Testis (tissue), 2 donors: ENCODE measurements at regions not wholly inside any gene's neighbourhood (a gene's known extent, or its start where the extent isn't known, plus 50 kb on each side); places are given as distances from the start of the nearest gene placed in this dataset.

Experiments
- DNase-seq: peaks from one replicate; pipeline ENCODE4 v3.0.0-alpha.2; 2019
- H3K27ac ChIP-seq, 2 donors: fragments of 200-600 bp; sonication (generic); one replicate each; pipeline ENCODE4 v1.5.1; 2019
- H3K27me3 ChIP-seq: fragments of 200-600 bp; sonication (generic); one replicate; pipeline ENCODE4 v1.5.1; 2019
- H3K36me3 ChIP-seq: fragments of 200-600 bp; sonication (generic); one replicate; pipeline ENCODE4 v1.5.1; 2017; ENCODE audit warnings: low read depth; ENCODE audit errors: missing control alignments
- H3K4me1 ChIP-seq: fragments of 200-600 bp; sonication (generic); one replicate; pipeline ENCODE4 v1.5.1; 2019
- H3K4me3 ChIP-seq, 2 donors: fragments of 200-600 bp; sonication (generic); one replicate each; pipeline ENCODE4 v1.5.1; 2017 to 2019
- H3K9me3 ChIP-seq: fragments of 200-600 bp; sonication (generic); one replicate; pipeline ENCODE4 v1.5.1; 2017
- CTCF ChIP-seq, 3 experiments: fragments of 450-650 bp in 2 of 3; fragments of 200-600 bp in 1 of 3; sonication (generic) in 1 of 3; IDR thresholded peaks; one replicate each; pipeline ENCODE4 v1.5.1; 2016 to 2019; ENCODE audit warnings: antibody characterized with exemption in 3 of 3, mild to moderate bottlenecking in 2 of 3, moderate library complexity in 1 of 3
- POLR2A ChIP-seq: fragments of 450-650 bp; IDR thresholded peaks from one replicate; pipeline ENCODE4 v1.6.1; 2017; ENCODE audit warnings: antibody characterized with exemption, mild to moderate bottlenecking, moderate library complexity
- WGBS, 2 donors: methylation state at CpG; one replicate each; pipeline ENCODE4 v1.1.5; 2018; 5-methylcytosine and 5-hydroxymethylcytosine counted together
- intact Hi-C: fragments of 100-400 bp; cut with DNase I; formaldehyde crosslinking; loops from one replicate; pipeline ENCODE4 v1.15.1; 2023; ENCODE audit warnings: low total_unique reads

GRCh38 chr9:69975681-69976080 lies 68.0 kb upstream of the MAMDC2 start:
- peaks cover 5% of the 10 kb centered on the region for H3K4me1 ChIP-seq
- H3K27ac ChIP-seq: no peak overlapping the region
- H3K4me3 ChIP-seq: no peak overlapping the region
- H3K27me3 ChIP-seq: no peaks in the 10 kb centered on the region
- intact Hi-C loops: loop anchor here (10.0 kb wide), 1 partner anchor 139 kb away; no protein-coding TSS in a partner anchor
- TF ChIP-seq POLR2A (no peak), CTCF (IDR thresholded peaks at IDR 0.05) (no peak)
- no peak for DNase-seq
- H3K9me3 ChIP-seq: no peaks in the 10 kb centered on the region
- 91 to 98% methylated on average over 4 of the region's 4 CpGs for WGBS, 2 donors
- no peaks in the 10 kb centered on the region for H3K36me3 ChIP-seq

DNA sequence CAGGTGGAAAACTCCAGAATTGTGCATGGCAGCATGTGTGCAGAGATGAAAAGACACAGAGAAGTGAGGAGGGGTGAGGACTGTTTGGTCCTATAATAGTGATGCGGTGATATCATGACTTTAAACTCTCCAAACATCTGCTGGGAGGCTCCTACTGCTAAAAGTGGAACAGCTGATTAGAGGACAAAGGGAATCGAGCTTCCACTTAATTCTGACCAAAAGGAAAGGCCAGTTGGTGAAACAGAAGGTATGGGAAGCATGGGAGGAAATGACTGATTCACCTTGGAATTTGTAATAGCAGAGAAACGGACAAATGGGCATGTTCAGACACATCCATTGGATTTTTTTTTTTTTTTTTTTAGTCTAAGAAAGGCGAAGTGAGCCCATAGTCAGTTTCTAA lies 67.5 kb upstream of the MAMDC2 start:
- peaks cover 5% of the 10 kb centered on the region for H3K4me1 ChIP-seq
- no peak for DNase-seq
- no peaks in the 10 kb centered on the region for H3K9me3 ChIP-seq
- TF ChIP-seq CTCF (IDR thresholded peaks at IDR 0.05): no peak
- no peak for TF ChIP-seq POLR2A
- no peak overlapping the region for H3K27ac ChIP-seq
- H3K27me3 ChIP-seq: no peaks in the 10 kb centered on the region
- no peak overlapping the region for H3K4me3 ChIP-seq
- intact Hi-C loops: loop anchor here (10.0 kb wide), 1 partner anchor 139 kb away; no protein-coding TSS in a partner anchor
- no peaks in the 10 kb centered on the region for H3K36me3 ChIP-seq
- 62 to 71% methylated on average over 4 of the region's 4 CpGs for WGBS, 2 donors

DNA sequence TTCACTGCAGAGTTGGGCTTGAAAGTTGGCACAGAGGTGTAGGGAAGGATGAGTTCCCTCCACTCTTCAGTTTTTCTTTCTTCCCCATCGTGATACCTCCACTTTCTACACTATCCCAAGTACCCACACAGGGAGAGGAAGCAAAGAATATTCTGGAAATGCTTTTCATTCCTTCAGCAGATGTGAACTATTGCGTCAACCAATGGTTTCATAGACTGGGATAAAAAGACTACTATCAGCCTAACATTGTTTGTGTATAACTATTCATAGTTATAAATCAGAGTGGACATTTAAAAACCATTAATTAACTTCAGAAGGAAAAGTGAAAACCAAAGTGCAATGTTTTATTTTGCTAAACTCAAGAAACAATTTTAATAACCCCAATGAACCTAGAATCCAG lies 63.6 kb upstream of the MAMDC2 start:
- no peaks in the 10 kb centered on the region for H3K9me3 ChIP-seq
- no peak for DNase-seq
- H3K36me3 ChIP-seq: no peaks in the 10 kb centered on the region
- TF ChIP-seq CTCF (IDR thresholded peaks at IDR 0.05): no peak
- peaks cover 5% of the 10 kb centered on the region for H3K4me1 ChIP-seq
- WGBS, 2 donors: 78 to 91% methylated on average over 2 of the region's 2 CpGs
- H3K27me3 ChIP-seq: no peaks in the 10 kb centered on the region
- no peak overlapping the region for H3K4me3 ChIP-seq
- intact Hi-C loops: no loop called here
- H3K27ac ChIP-seq: no peak overlapping the region

GRCh38 chr9:69980591-69980990 lies 63.1 kb upstream of the MAMDC2 start:
- Histone ChIP-seq H3K4me3 (no peak overlapping the region), H3K9me3 (no peaks in the 10 kb centered on the region), H3K27ac (no peak overlapping the region), H3K4me1 (peaks cover 5% of the 10 kb centered on the region), H3K27me3 (no peaks in the 10 kb centered on the region), H3K36me3 (no peaks in the 10 kb centered on the region)
- 58 to 60% methylated on average over 6 of the region's 6 CpGs for WGBS, 2 donors
- intact Hi-C loops: no loop called here
- no peak for TF ChIP-seq POLR2A
- no peak for TF ChIP-seq CTCF (IDR thresholded peaks at IDR 0.05)
- no peak for DNase-seq

DNA sequence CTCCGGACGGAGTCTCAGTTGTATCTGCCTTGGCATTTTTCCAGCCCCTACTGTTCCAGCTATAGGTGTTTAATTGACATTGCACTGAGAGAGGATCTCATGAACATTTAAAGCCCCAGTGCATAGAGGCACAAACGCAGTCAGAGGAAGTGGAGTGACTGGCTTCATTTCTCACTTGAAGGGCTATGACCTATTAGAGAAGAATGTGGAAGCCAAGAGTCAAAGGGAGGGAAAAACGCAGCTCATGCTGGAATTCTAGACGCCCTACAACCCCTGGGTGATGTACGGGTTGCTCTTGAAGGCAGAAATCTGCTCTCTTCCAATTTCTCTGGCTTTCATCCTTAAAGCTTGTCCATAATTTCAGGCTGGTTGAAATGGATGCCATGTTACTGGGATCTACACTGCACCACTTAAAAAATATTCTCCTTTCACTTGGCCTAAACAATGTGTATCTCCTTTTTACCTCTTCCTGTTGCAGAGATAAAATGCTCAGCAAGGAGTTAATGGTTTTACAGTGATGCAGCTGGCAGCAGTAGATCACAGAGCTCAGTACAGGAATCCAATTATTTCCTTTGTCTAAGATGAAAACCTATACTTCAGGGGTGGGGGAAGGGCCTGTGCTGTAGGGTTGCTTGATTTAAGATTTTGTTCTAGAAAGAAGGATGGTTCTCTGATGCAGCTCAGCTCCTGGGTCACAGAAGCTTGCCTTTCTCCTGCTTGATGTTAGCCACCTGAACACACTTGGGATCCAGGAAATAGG lies 61.8 kb upstream of the MAMDC2 start:
- 55 to 67% methylated on average over 6 of the region's 6 CpGs for WGBS, 2 donors
- no peak for DNase-seq
- Histone ChIP-seq H3K27ac (no peak overlapping the region), H3K4me3 (no peak overlapping the region), H3K36me3 (no peaks in the 10 kb centered on the region), H3K27me3 (no peaks in the 10 kb centered on the region), H3K9me3 (no peaks in the 10 kb centered on the region), H3K4me1 (peaks cover 5% of the 10 kb centered on the region)
- intact Hi-C loops: no loop called here
- TF ChIP-seq CTCF (IDR thresholded peaks at IDR 0.05): no peak
